Left colon (tissue), 2 donors: ENCODE measurements at regions not wholly inside any gene's neighbourhood (a gene's known extent, or its start where the extent isn't known, plus 50 kb on each side); places are given as distances from the start of the nearest gene placed in this dataset.
"Not testable (repeated sequence)": the region's sequence is repeated elsewhere in the genome, so short reads cannot be mapped to it uniquely, and the experiment has no call there.

Experiments
- ATAC-seq: fragments of 200-7000 bp; cut with Tn5 transposase; one replicate; pipeline ENCODE4 v1.9.1; 2020; ENCODE audit warnings: mild to moderate bottlenecking, moderate library complexity
- DNase-seq, 2 donors: peaks; one replicate each; pipeline ENCODE4 v3.0.0-alpha.2; 2020
- intact Hi-C, 2 donors: fragments of 100-400 bp; cut with DNase I in 1 of 2; cut with micrococcal nuclease in 1 of 2; formaldehyde crosslinking; loops; one replicate each; pipeline versions ENCODE4 v1.11.2 to v1.14.0; 2022; cut with DNase I, micrococcal nuclease
- donor health status: DM: no; HTN: no; CAD: no.
- donor health status: DM: yes; HTN: yes; CAD: no.

DNA sequence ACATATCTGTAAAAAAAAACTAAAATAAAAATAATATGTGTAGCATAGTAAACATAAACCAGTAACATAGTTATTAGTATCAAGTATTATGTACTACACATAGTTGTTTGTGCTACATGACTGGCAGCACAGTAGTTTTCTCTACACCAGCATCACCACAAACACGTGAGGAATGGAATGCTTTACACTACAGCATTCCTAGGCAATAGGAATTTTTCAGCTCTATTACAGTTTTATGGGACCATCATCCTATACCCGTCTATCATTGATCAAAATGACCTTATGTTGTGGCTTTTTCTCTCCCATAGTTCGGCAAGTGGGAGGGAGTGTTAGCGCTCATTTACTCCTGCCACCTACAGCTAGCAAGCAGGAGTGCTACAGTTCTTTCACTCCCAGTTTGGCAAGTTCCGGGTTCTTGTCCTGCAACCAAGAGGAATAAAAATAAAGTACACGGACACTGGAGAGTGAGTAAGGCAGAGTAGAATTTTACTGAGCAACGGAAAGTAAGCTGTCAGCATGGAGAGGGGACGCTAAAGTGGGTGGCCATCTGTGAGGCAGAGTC is 196.8 kb upstream of the HSF2 start:
- ATAC-seq: no peak
- DNase-seq: no peak
- intact Hi-C loops: no loop called here

DNA sequence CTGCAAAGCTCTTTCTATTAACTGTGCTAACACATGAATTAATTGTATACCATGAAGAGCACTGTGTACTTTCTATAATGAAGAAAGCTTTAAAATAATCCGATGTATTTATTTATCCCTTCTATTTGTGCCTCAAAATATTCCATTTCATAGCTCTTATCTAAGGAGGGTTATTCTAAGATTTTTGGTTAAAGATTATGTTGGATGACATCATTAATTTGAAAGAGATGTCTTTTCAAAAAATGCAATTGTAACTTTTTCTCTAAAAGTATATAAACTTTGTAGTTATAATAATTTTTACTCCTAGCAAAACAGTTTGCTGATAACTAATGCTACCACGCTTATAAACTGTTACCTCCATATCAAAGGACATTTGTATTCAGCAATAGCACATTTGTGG is 192.4 kb upstream of the HSF2 start:
- ATAC-seq: no peak
- DNase-seq: no peak
- intact Hi-C loops: no loop called here

DNA sequence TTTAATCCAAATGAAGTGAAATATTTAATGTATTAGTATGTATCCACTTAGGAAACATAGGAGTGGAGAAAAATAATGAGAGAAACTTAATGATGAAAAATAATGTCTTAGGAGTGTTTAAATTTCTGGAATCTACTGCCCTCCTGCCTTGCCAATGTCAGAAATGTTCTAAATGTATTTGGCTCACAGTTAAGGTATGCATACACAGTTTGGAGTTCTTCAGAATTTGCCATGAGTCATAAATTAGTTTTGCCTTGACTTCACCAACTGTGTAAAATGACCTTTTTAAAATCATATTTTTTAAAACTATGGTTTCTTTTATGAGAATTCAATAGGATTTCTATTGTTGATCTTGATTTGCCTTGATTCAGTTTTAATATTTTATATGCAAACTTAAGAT is 191.7 kb upstream of the HSF2 start:
- intact Hi-C loops: no loop called here
- ATAC-seq (no peak), DNase-seq (no peak)

DNA sequence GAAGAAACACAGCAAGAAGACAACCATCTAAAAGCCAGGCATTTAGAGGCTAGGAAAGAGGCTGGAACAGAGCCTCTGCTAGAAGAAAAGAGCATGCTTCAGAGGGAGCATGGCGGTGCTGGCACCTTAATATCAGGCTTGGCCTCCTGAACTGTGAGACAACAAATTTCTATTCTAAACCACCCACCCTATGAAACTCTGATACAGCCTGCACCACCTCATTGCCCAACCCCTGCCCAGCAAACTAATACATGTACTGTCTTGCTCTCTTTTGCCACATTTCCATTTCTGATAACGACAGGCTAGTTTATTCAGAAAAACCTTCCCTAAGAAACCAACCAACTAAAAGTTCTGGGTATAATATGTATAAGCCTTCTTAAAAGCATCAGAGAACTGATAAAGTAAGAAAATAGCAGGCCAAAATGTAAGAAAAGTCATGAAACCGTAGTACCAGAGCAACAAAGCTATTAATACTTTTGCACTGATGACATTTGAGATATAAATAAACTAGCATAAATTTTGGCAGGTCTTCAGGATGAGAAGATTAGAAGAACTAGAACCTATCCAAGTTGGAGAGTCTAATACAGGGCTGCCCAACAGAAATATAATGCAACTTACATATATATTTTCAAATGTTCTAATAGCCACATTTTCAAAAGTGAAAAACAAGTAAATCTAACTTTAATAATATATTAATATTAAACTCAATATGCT is 184.7 kb upstream of the HSF2 start:
- ATAC-seq (no peak), DNase-seq (no peak)
- intact Hi-C loops: no loop called here

DNA sequence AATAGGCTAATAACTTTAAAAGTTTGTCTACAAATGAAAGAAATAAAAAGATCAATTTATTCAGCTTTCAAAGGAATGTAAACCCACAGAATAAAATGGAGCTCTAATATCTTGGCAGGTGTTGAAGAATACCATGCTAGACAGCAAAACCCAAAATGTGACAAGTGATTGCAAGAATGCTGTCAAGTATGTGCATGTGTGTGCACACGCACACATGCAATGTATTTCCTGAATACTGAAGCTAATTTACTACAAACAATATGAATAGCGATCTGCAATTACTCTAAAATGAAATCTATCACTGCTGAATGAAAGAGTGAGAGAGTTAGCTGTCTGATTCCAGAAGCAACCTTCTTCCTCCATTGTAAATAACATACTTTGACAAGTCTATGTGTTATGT is 179.2 kb upstream of the HSF2 start:
- ATAC-seq (no peak), DNase-seq (no peak)
- intact Hi-C loops: no loop called here

DNA sequence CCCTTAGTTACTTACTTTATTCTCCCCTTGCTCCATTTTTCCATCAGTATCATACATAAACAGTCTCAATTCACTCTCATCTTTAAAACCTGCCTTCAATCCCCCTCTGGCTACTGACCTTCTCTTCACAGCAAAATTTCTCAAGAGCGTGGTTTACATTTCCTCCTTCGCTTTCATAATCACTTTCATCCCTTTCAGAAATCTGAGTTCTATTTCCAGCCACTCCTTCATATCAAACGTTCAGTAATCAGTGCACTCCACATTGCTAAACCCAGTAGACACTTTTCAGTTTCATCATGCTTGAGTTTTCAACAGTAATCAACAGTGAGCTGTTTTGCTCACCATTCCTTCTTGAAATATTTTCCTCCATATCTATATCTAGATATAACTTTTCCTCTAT is 176.7 kb upstream of the HSF2 start:
- DNase-seq (no peak), ATAC-seq (no peak)
- intact Hi-C loops: no loop called here

DNA sequence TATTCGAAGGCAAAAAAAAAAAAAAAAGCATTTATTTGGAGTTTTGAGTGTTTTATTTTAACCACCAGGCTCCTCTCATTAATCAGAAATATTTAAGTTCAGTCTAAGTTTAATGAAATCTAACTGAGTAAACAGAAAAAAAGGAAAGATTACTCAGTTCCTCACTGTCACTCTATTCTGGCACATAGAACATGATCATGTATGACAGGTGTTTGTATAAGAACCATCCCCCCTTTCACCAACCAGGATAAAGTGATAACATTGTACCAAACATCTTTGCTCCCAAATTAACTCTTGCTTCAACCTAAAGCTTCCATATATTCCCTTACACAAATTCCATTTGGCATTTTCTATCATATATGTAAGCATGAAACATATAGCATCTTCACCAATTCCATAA is 176.2 kb upstream of the HSF2 start:
- intact Hi-C loops: no loop called here
- ATAC-seq (no peak), DNase-seq (no peak)

DNA sequence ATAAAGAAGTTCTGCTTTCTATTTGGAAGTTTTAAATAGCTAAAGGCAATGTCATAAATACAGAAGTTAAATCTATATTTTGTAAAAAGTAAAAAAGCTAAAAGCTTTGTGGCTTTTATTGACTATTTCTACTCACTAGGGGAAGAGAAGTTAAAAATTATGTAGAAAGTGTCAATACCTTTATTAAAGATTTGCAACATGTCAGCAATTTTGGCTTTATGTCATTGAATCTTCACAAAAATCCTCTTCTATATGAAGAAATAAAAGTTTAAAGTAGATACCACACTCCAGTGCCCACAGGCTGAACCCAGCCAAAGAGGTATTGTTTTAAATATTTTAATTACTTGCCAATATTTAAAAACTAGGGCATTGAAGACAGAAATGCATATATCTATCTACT is 160.6 kb upstream of the HSF2 start:
- intact Hi-C loops: no loop called here

DNA sequence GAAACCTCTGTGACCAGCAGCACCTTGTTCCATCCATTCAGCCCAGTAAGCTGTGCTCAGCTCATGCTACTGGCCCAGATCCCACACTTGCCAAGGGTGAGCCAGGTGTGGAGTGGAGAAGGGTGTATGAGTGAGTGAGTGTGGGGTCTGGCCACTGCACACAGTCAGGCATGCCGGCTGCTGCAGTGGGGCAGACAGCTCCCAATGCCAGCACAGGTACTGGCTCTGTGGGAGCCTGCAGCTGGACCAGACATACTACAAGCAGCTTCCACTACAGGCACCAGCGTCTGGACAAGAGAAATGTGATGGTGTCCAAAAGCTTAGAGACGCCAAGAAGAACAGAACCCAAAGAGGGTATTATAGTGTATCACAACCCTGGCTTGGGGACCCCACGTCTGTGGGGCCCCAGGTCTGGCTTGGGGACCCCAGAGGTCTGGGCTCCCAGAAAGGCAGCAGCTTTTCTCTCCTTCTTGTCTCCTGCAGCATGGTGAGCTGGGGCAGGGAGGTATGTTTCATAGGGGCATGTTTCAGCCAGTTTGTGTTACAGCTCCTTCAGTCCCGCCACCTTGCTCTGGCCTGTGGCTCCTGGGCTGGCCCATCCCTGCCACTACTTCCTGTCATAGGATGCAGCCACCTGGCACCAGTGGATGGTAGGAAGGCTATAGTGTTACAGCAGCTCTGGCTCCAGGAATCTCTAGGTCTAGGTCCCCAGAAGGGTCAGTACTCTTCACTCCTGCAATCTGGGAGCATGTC is 152.4 kb upstream of the HSF2 start:
- DNase-seq (no peak), ATAC-seq (no peak)
- intact Hi-C loops: no loop called here

More for the DNA sequence above, 160.6 kb upstream of the HSF2 start:
- no peak for ATAC-seq
- DNase-seq: no peak

DNA sequence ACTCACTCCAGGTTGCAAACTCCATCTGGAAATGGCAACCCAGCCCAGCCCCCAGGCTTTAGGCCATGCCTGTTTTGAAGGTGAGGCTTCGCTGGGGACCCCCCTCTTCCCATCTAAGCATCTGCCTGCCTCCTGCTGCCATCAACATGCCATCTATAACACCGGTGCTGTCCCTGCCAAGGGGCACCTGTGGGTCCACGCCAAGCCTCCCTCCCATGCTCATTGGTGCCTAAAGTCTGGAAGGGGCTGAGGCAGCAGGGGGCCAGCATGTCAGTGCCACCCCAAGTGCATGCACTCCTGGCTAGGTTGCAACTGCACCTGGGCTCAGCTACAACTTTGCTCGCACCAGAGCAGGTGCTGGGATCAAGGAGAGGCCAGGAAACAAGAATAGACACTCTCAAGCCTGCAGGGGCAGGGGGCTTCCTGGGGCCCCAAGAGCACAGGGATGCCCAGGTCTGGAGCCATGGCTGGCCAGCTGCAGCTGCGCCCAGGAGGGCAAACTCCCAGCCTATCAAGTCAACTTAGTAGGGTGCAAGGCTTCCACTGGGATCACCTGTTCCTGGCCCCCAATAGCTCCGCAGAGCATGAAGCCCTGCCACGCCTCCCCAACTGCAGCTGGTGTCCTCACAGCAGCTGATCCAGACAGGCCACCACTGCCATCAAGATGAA is 151.3 kb upstream of the HSF2 start:
- intact Hi-C loops: no loop called here
- no peak for DNase-seq
- ATAC-seq: no peak

DNA sequence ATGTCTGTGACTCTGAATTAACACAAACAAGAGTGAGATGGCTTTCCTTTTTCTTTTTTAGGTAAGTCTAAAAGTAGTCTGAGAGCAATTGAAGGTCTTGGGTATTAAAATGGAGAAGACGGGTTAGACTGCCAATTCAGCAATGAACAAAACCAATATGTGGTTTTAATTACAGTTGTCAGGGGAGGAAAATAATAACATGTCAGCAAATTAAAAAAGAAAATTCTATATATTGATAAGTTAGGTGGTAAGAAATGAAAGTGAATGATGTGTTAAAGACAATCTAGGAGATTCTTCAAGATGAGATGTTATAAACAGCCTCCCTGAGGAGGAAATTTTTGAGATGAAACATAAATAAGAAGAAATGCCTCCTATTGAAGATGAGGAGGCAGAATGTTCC is 150.6 kb upstream of the HSF2 start:
- ATAC-seq (no peak), DNase-seq (no peak)
- intact Hi-C loops: no loop called here

DNA sequence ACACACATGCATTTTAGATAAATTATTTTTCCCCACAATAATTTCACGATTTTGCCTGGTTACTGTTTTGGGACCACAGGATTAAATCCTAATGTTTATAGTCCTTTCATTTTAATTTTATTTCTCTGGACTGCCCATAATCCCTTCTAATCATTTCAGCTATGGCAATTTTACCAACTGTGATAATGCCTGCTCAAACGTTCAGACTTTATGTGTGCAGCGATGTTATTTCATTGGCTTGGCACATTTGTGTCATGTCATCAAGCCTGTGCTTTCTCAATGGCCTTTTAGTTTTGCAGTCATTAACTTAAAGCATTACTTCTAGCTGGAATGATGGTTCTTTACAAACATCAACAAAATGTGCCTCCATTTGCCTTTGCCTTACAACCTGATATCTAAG is 140.6 kb upstream of the HSF2 start:
- no peak for ATAC-seq
- intact Hi-C loops: no loop called here

DNA sequence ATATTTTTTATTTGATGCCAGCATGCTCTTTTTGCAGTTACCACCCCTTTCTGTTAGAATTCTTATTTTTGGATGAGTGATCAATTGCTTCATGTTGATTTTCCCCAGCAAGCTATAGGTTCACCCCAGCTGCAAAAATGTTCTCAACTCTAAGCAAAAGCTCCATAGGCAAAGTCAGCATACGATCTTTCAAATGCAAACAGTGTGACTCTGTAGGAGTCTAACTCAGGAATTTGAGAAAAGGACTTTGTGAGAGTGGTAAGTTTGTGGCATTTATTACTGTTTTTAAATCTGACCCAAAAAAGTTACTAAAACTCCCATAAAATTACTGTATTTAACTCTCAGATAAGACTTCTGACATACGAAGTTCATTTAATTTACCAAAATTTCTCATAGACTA is 134.9 kb upstream of the HSF2 start:
- intact Hi-C loops: no loop called here
- ATAC-seq (no peak), DNase-seq (no peak)

More for the DNA sequence above, 140.6 kb upstream of the HSF2 start:
- DNase-seq: no peak

DNA sequence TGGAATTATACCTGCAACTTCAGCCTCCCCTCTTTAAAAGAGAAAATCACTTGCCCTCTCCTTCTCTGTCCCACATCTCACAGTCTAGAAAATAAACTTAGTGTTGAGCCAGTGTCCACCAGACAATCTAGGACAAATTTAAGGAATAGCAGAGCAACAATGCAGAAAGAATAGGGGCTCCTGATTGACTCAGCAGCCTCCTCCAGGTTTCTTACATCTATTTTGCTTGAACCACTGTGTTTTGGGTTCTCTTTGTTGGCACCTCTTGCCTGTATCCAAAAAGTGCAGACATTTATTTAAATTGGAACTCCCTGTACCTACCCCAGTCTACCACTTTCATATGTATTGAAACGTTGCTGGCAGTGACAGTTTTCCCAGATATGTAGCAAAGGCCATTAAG is 133.7 kb upstream of the HSF2 start:
- intact Hi-C loops: no loop called here
- ATAC-seq (no peak), DNase-seq (no peak)

DNA sequence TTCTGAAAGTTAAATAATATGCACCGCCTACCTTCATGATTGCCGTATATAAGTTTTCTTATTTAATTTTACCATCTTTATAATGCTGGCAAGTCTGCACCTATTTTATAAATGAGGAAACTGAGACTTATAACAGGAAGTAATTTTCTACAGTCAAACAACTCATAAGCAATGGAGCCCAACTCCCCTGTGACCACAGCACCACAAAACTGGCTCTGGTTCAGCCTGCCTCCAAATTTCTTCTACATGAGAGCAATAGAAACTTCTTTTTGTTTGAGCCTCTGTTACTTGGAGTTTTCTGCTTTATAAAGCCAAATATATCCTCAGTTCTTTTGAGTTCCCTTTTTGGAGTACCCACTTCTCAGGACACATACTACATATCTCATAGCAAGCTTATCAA is 131.1 kb upstream of the HSF2 start:
- DNase-seq: no peak
- no peak for ATAC-seq
- intact Hi-C loops: no loop called here

DNA sequence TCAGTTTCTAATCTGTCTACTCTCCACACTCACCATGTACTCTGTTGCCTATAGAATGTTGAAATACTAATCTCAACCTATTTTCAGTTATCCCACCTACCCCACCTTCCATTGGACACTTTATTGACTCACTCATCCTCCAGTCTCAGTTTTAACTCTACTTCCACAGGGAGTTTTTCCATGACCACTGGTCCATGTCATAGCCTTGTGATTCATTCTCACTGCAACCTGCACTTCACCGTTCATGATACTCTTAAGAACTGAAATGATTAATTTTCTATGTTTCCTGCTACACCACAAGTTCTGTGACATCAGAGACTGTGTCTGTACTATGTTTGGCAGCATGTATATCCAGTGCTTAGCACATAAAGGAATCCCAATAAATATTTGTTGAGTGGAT is 122.8 kb upstream of the HSF2 start:
- DNase-seq (no peak), ATAC-seq (no peak)
- intact Hi-C loops: no loop called here

DNA sequence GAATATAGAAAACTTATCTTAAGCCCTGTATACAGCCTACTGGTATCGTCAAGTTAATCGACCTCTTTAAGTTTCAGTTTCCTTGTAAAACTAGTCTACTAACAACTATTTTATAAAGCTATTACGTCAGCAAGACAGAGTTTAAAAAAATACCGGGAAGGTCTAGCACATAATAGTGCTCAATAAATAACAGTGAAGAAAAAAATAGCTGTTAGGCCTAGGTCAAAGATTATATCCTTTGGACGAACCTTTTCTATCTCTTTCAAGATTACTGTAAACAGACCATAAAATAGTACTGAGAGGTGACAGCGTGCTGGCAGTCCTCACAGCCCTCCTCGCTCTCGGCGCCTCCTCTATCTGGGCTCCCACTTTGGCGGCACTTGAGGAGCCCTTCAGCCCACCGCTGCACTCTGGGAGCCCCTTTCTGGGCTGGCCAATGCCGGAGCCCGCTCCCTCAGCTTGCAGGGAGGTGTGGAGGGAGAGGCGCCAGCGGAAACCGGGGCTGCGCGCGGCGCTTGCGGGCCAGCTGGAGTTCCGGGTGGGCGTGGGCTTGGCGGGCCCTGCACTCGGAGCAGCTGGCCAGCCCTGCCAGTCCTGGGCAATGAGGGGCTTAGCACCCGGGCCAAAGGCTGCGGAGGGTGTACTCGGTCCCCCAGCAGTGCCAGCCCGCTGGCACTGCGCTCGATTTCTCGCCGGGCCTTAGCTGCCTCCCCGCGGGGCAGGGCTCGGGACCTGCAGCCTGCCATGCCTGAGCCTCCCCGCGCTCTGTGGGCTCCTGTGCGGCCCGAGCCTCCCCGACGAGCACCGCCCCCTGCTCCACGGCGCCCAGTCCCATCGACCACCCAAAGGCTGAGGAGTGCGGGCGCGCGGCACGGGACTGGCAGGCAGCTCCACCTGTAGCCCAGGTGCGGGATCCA is 119.1 kb upstream of the HSF2 start:
- DNase-seq, ATAC-seq, intact Hi-C loops: not testable (repeated sequence)

DNA sequence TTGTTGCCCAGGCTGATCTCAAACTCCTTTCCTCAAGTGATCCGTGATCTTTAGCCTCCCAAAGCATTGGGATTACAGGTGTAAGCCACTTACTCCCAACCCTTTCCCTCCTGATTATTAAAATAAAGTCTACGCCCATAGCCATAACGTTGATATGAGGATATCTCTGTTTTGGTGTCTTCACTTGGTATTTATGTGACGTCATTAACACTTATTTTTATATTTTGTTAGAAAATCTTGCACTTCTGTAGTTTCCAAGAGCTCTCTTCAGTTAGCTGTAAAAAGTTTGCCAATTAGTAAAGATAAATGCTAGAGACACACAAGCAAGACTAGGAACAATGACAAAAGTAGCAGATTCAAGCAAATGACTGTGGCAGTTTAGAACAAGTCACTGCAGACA is 115.6 kb upstream of the HSF2 start:
- intact Hi-C loops: no loop called here
- no peak for ATAC-seq
- no peak for DNase-seq

DNA sequence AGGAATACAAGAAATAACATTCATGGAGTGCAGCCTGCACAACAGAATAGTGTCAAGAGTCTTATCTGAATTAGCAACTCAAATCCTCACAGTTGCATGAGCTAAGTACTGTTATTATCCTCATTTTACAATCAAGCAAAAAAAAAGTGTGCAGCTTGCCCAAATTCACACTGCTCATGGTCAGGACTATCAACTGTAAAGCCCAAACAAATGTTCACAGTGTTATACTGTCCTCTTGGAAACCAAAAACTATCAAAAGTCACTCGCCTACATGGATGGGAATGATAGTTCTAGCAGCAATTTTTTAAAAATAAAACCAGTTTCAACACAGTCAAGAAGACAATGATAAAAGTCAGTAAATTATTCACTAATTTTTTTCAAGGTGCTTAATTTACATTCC is 114.6 kb upstream of the HSF2 start:
- intact Hi-C loops: no loop called here
- DNase-seq: no peak
- no peak for ATAC-seq
